ENCODE measurements at regions not wholly inside any gene's neighbourhood (a gene's known extent, or its start where the extent isn't known, plus 50 kb on each side); places are given as distances from the start of the nearest gene placed in this dataset.
A peak's percentile ranks its signal among the peaks of the same experiment; 100 is the strongest.
"Not testable (repeated sequence)": the region's sequence is repeated elsewhere in the genome, so short reads cannot be mapped to it uniquely, and the experiment has no call there.

GRCh38 chr16:85283305-85284050 is 171.2 kb upstream of the CIBAR2 start:
- DNase-seq = no peak

GRCh38 chr16:85284141-85284817 is 172.0 kb upstream of the CIBAR2 start:
- no peak for DNase-seq

- no peak for DNase-seq
These were observed 173.4 kb upstream of the CIBAR2 start for GRCh38 chr16:85285681-85286065.

- no peak for DNase-seq
These were observed 174.0 kb upstream of the CIBAR2 start for GRCh38 chr16:85286066-85286831.

GRCh38 chr16:85286951-85287814 is 174.9 kb upstream of the CIBAR2 start:
- no peak for DNase-seq

GRCh38 chr16:85287815-85288109 is 175.5 kb upstream of the CIBAR2 start:
- DNase-seq = not testable (repeated sequence)

GRCh38 chr16:85288341-85288868 is 176.1 kb upstream of the CIBAR2 start:
- DNase-seq = no peak

GRCh38 chr16:85288869-85289660 is 176.8 kb upstream of the CIBAR2 start:
- no peak for DNase-seq

- no peak for DNase-seq
These were observed 177.7 kb upstream of the CIBAR2 start for GRCh38 chr16:85289760-85290625.

- DNase-seq = no peak
These were observed 178.5 kb upstream of the CIBAR2 start for GRCh38 chr16:85290626-85291301.

- DNase-seq = no peak
These were observed 179.3 kb upstream of the CIBAR2 start for GRCh38 chr16:85291302-85292148.

GRCh38 chr16:85293458-85293857 is 181.2 kb upstream of the CIBAR2 start:
- DNase-seq = no peak

GRCh38 chr16:85293904-85294642 is 181.8 kb upstream of the CIBAR2 start:
- no peak for DNase-seq

- DNase-seq = no peak
These were observed 182.7 kb upstream of the CIBAR2 start for GRCh38 chr16:85294810-85295508.

GRCh38 chr16:85296859-85297660 is 184.8 kb upstream of the CIBAR2 start:
- peak; percentile 69 for DNase-seq

GRCh38 chr16:85297881-85298280 is 185.6 kb upstream of the CIBAR2 start:
- DNase-seq = no peak

GRCh38 chr16:85300406-85300968 is 188.2 kb upstream of the CIBAR2 start:
- no peak for DNase-seq
